Fibroblast of lung (primary cell): ENCODE measurements at regions not wholly inside any gene's neighbourhood (a gene's known extent, or its start where the extent isn't known, plus 50 kb on each side); places are given as distances from the start of the nearest gene placed in this dataset.

Source experiments
- CTCF ChIP-seq, 2 donors: IDR thresholded peaks in 1 of 2; conservative IDR thresholded peaks in 1 of 2; 1 replicate in 1 of 2; 2 replicates in 1 of 2; pipeline ENCODE4 v1.5.1; 2011 to 2012; ENCODE audit warnings: low read length in 2 of 2, control low read depth in 1 of 2, inconsistent platforms in 1 of 2, low read depth in 1 of 2, mild to moderate bottlenecking in 1 of 2
- EZH2 ChIP-seq: IDR thresholded peaks from 2 replicates; pipeline ENCODE4 v1.5.1; 2012; ENCODE audit warnings: low read length, control low read depth, mild to moderate bottlenecking; ENCODE audit errors: missing control alignments

DNA sequence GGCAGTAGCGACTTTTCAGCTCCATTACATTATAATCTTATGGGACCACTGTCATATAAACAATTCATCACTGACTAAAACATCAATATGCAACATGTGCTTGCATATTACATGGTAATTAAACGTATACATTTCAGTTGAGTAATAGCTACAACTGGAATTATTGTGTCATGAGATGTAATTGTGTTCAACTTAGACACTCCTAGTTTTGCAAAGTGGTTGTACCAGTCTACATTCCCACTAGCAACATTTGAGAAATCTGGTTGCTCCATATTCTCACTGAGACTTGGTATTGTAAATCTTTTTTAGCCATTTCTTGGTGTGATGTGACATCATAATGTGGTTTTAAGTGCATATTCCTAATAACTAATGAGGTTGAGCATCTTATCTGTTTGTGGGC, 90.0 kb downstream of the CAPZA3 start:
- no peak for TF ChIP-seq CTCF (conservative IDR thresholded peaks at IDR 0.05 in 1 of 2, IDR thresholded peaks at IDR 0.05 in 1 of 2; ENCODE audit: low read depth in 1 of 2, low read length in 2 of 2)
- no peak for TF ChIP-seq EZH2
